ENCODE measurements at regions not wholly inside any gene's neighbourhood (a gene's known extent, or its start where the extent isn't known, plus 50 kb on each side); places are given as distances from the start of the nearest gene placed in this dataset.

GRCh38 chr5:136730426-136730825 is 365.1 kb upstream of the TRPC7 start:
- Histone ChIP-seq H3K36me3 (ENCODE audit: insufficient read depth, low read length) (no peaks in the 10 kb centered on the region), H2AFZ (ENCODE audit: low read depth, low read length) (no peak overlapping the region), H3K9me3 (ENCODE audit: insufficient read depth, low read length, severe bottlenecking) (no peaks in the 10 kb centered on the region), H3K27me3 (ENCODE audit: insufficient read depth, low read length, poor library complexity) (no peaks in the 10 kb centered on the region), H3K27ac (ENCODE audit: low read length) (no peak overlapping the region), H4K20me1 (ENCODE audit: insufficient read depth, low read length) (no peaks in the 10 kb centered on the region), H3K4me1 (ENCODE audit: insufficient read depth, low read length) (no peaks in the 10 kb centered on the region), H3K79me2 (ENCODE audit: insufficient read depth, low read length) (no peaks in the 10 kb centered on the region), H3K4me3 (ENCODE audit: low read depth in 1 of 2, low read length in 2 of 2) (no peak overlapping the region), H3K4me2 (ENCODE audit: insufficient read depth, low read length) (no peak overlapping the region), H3K9ac (ENCODE audit: low read depth, low read length) (no peak overlapping the region)
- ATAC-seq (ENCODE audit: insufficient read depth, low read depth) (no peak), DNase-seq (no peak)
- no peak for TF ChIP-seq EZH2 (IDR thresholded peaks at IDR 0.05; ENCODE audit: borderline replicate concordance, low read depth, low read length, severe bottlenecking)
- no peak for TF ChIP-seq CTCF (IDR thresholded peaks at IDR 0.05; ENCODE audit: borderline replicate concordance, extremely low read depth, low read length, poor library complexity, severe bottlenecking)

GRCh38 chr5:136729901-136730355 is 364.6 kb upstream of the TRPC7 start:
- Histone ChIP-seq H3K27me3 (ENCODE audit: insufficient read depth, low read length, poor library complexity) (no peaks in the 10 kb centered on the region), H3K4me1 (ENCODE audit: insufficient read depth, low read length) (no peaks in the 10 kb centered on the region), H4K20me1 (ENCODE audit: insufficient read depth, low read length) (no peaks in the 10 kb centered on the region), H3K79me2 (ENCODE audit: insufficient read depth, low read length) (no peaks in the 10 kb centered on the region), H3K4me2 (ENCODE audit: insufficient read depth, low read length) (no peak overlapping the region), H3K36me3 (ENCODE audit: insufficient read depth, low read length) (no peaks in the 10 kb centered on the region), H3K27ac (ENCODE audit: low read length) (no peak overlapping the region), H2AFZ (ENCODE audit: low read depth, low read length) (no peak overlapping the region), H3K9me3 (ENCODE audit: insufficient read depth, low read length, severe bottlenecking) (no peaks in the 10 kb centered on the region), H3K4me3 (ENCODE audit: low read depth in 1 of 2, low read length in 2 of 2) (no peak overlapping the region), H3K9ac (ENCODE audit: low read depth, low read length) (no peak overlapping the region)
- DNase-seq (no peak), ATAC-seq (ENCODE audit: insufficient read depth, low read depth) (no peak)
- no peak for TF ChIP-seq CTCF (IDR thresholded peaks at IDR 0.05; ENCODE audit: borderline replicate concordance, extremely low read depth, low read length, poor library complexity, severe bottlenecking)
- no peak for TF ChIP-seq EZH2 (IDR thresholded peaks at IDR 0.05; ENCODE audit: borderline replicate concordance, low read depth, low read length, severe bottlenecking)

GRCh38 chr5:136726506-136726905 is 361.2 kb upstream of the TRPC7 start:
- TF ChIP-seq CTCF (IDR thresholded peaks at IDR 0.05; ENCODE audit: borderline replicate concordance, extremely low read depth, low read length, poor library complexity, severe bottlenecking) (no peak), EZH2 (IDR thresholded peaks at IDR 0.05; ENCODE audit: borderline replicate concordance, low read depth, low read length, severe bottlenecking) (no peak)
- ATAC-seq (ENCODE audit: insufficient read depth, low read depth), result no peak
- H3K4me3 ChIP-seq (ENCODE audit: low read depth in 1 of 2, low read length in 2 of 2), result no peak overlapping the region

GRCh38 chr5:136724161-136724560 is 358.8 kb upstream of the TRPC7 start:
- H3K4me2 ChIP-seq (ENCODE audit: insufficient read depth, low read length), result no peak overlapping the region
- H3K27ac ChIP-seq (ENCODE audit: low read length), result no peak overlapping the region
- H3K36me3 ChIP-seq (ENCODE audit: insufficient read depth, low read length), result no peaks in the 10 kb centered on the region
- ATAC-seq (ENCODE audit: insufficient read depth, low read depth) (no peak), DNase-seq (no peak)
- no peaks in the 10 kb centered on the region for H3K4me1 ChIP-seq (ENCODE audit: insufficient read depth, low read length)
- H3K4me3 ChIP-seq (ENCODE audit: low read depth in 1 of 2, low read length in 2 of 2), result no peak overlapping the region
- no peaks in the 10 kb centered on the region for H3K27me3 ChIP-seq (ENCODE audit: insufficient read depth, low read length, poor library complexity)
- no peak overlapping the region for H3K9ac ChIP-seq (ENCODE audit: low read depth, low read length)
- H3K79me2 ChIP-seq (ENCODE audit: insufficient read depth, low read length), result no peaks in the 10 kb centered on the region
- H4K20me1 ChIP-seq (ENCODE audit: insufficient read depth, low read length), result no peaks in the 10 kb centered on the region
- TF ChIP-seq CTCF (IDR thresholded peaks at IDR 0.05; ENCODE audit: borderline replicate concordance, extremely low read depth, low read length, poor library complexity, severe bottlenecking), result no peak
- no peak for TF ChIP-seq EZH2 (IDR thresholded peaks at IDR 0.05; ENCODE audit: borderline replicate concordance, low read depth, low read length, severe bottlenecking)
- H2AFZ ChIP-seq (ENCODE audit: low read depth, low read length), result no peak overlapping the region
- H3K9me3 ChIP-seq (ENCODE audit: insufficient read depth, low read length, severe bottlenecking), result no peaks in the 10 kb centered on the region

More at GRCh38 chr5:136726506-136726905, 361.2 kb upstream of the TRPC7 start:
- Histone ChIP-seq H3K27ac (ENCODE audit: low read length) (no peak overlapping the region), H3K4me1 (ENCODE audit: insufficient read depth, low read length) (no peaks in the 10 kb centered on the region), H3K36me3 (ENCODE audit: insufficient read depth, low read length) (no peaks in the 10 kb centered on the region), H3K9ac (ENCODE audit: low read depth, low read length) (no peak overlapping the region), H2AFZ (ENCODE audit: low read depth, low read length) (no peak overlapping the region), H4K20me1 (ENCODE audit: insufficient read depth, low read length) (no peaks in the 10 kb centered on the region), H3K27me3 (ENCODE audit: insufficient read depth, low read length, poor library complexity) (no peaks in the 10 kb centered on the region), H3K79me2 (ENCODE audit: insufficient read depth, low read length) (no peaks in the 10 kb centered on the region), H3K4me2 (ENCODE audit: insufficient read depth, low read length) (no peak overlapping the region), H3K9me3 (ENCODE audit: insufficient read depth, low read length, severe bottlenecking) (no peaks in the 10 kb centered on the region)
- DNase-seq, result no peak

Data from DND-41 (cell line).